ENCODE measurements at regions not wholly inside any gene's neighbourhood (a gene's known extent, or its start where the extent isn't known, plus 50 kb on each side); places are given as distances from the start of the nearest gene placed in this dataset.

DNA sequence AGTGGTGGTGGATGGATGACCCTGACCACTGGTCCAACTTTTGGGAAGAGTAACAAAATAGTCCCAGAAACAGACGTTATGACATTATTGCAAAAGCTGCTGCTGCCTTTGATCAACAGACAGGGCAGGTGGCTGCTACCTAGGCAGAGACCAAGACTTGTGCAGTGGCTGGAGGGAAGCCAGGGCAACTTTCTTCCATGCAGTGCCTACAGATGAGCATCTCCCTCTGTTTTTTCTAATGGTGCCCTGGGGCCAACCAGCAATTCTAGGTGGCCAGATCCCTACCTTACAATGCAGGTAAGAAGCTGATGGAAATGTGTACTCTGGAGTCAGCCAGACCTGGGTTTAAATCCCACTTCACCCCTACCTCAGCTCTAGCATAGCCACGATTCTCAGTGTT is 283.1 kb upstream of the POU3F1 start:
- Mint-ChIP-seq H3K4me3 (no peak overlapping the region), H3K4me1 (ENCODE audit: low read depth) (no peaks in the 10 kb centered on the region), H3K27ac (no peak overlapping the region), H3K27me3 (ENCODE audit: low read depth) (peaks cover 10% of the 10 kb centered on the region), H3K36me3 (ENCODE audit: low read depth) (no peaks in the 10 kb centered on the region), H3K9me3 (ENCODE audit: insufficient read depth) (no peaks in the 10 kb centered on the region)
- POLR2A ChIA-PET: no interaction called here
- ATAC-seq (no peak), DNase-seq (no peak)
- CTCF ChIA-PET: no interaction called here

- Mint-ChIP-seq H3K4me3 (no peak overlapping the region), H3K27ac (no peak overlapping the region), H3K4me1 (ENCODE audit: low read depth) (no peaks in the 10 kb centered on the region), H3K27me3 (ENCODE audit: low read depth) (peaks cover 8% of the 10 kb centered on the region), H3K36me3 (ENCODE audit: low read depth) (no peaks in the 10 kb centered on the region), H3K9me3 (ENCODE audit: insufficient read depth) (no peaks in the 10 kb centered on the region)
- no peak for ATAC-seq
- DNase-seq: no peak
- ChIA-PET POLR2A (no interaction called here), CTCF (no interaction called here)
These were observed 281.9 kb upstream of the POU3F1 start for GRCh38 chr1:38328278-38329035.

DNA sequence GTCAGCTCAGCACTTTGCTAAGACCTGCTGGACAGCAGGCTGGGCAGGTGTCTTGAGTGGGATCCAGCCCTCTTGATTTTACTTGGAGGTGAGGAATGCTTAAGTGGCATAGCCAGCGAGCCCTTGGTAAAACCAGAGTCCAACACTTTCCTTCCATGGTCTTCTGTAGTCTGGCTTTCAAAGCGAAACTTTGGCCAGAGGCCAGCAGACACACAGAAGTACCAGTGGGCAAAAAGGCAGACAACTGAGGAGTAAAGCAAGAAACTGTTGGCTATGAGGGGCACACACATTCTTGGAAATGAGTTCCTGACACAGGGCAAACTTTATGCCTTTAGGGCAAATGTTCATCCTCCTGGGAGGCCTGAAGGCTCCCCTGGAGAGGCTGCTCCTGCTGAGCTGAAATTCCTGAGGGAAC is 281.0 kb upstream of the POU3F1 start:
- no peak for DNase-seq
- peaks cover 12% of the 10 kb centered on the region for H3K27me3 Mint-ChIP-seq (ENCODE audit: low read depth)
- no peaks in the 10 kb centered on the region for H3K9me3 Mint-ChIP-seq (ENCODE audit: insufficient read depth)
- no peak overlapping the region for H3K27ac Mint-ChIP-seq
- CTCF ChIA-PET: no interaction called here
- POLR2A ChIA-PET: no interaction called here
- no peaks in the 10 kb centered on the region for H3K4me1 Mint-ChIP-seq (ENCODE audit: low read depth)
- no peak overlapping the region for H3K4me3 Mint-ChIP-seq
- no peak for ATAC-seq
- H3K36me3 Mint-ChIP-seq (ENCODE audit: low read depth): no peaks in the 10 kb centered on the region

- no peak for DNase-seq
- H3K36me3 Mint-ChIP-seq (ENCODE audit: low read depth): no peaks in the 10 kb centered on the region
- ATAC-seq: no peak
- H3K27ac Mint-ChIP-seq: no peak overlapping the region
- ChIA-PET POLR2A (no interaction called here), CTCF (no interaction called here)
- H3K4me3 Mint-ChIP-seq: no peak overlapping the region
- H3K4me1 Mint-ChIP-seq (ENCODE audit: low read depth): no peaks in the 10 kb centered on the region
- peaks cover 13% of the 10 kb centered on the region for H3K27me3 Mint-ChIP-seq (ENCODE audit: low read depth)
- no peaks in the 10 kb centered on the region for H3K9me3 Mint-ChIP-seq (ENCODE audit: insufficient read depth)
These were observed 280.3 kb upstream of the POU3F1 start for GRCh38 chr1:38326856-38327255.

GRCh38 chr1:38326135-38326534 is 279.5 kb upstream of the POU3F1 start:
- DNase-seq: no peak
- POLR2A ChIA-PET: no interaction called here
- no peak for ATAC-seq
- H3K4me1 Mint-ChIP-seq (ENCODE audit: low read depth): no peaks in the 10 kb centered on the region
- H3K27ac Mint-ChIP-seq: no peak overlapping the region
- no peak overlapping the region for H3K4me3 Mint-ChIP-seq
- CTCF ChIA-PET: no interaction called here
- H3K27me3 Mint-ChIP-seq (ENCODE audit: low read depth): peaks cover 15% of the 10 kb centered on the region
- H3K9me3 Mint-ChIP-seq (ENCODE audit: insufficient read depth): no peaks in the 10 kb centered on the region
- H3K36me3 Mint-ChIP-seq (ENCODE audit: low read depth): no peaks in the 10 kb centered on the region

- no peak for DNase-seq
- Mint-ChIP-seq H3K9me3 (ENCODE audit: insufficient read depth) (no peaks in the 10 kb centered on the region), H3K36me3 (ENCODE audit: low read depth) (no peaks in the 10 kb centered on the region), H3K4me1 (ENCODE audit: low read depth) (no peaks in the 10 kb centered on the region), H3K27me3 (ENCODE audit: low read depth) (peaks cover 29% of the 10 kb centered on the region), H3K4me3 (no peak overlapping the region), H3K27ac (no peak overlapping the region)
- CTCF ChIA-PET: no interaction called here
- POLR2A ChIA-PET: no interaction called here
- ATAC-seq: no peak
These were observed 266.2 kb upstream of the POU3F1 start for GRCh38 chr1:38312753-38313152.

- no peak overlapping the region for H3K4me3 Mint-ChIP-seq
- no peak for ATAC-seq
- CTCF ChIA-PET: no interaction called here
- H3K27me3 Mint-ChIP-seq (ENCODE audit: low read depth): peaks cover 32% of the 10 kb centered on the region
- H3K9me3 Mint-ChIP-seq (ENCODE audit: insufficient read depth): no peaks in the 10 kb centered on the region
- POLR2A ChIA-PET: no interaction called here
- H3K27ac Mint-ChIP-seq: no peak overlapping the region
- no peaks in the 10 kb centered on the region for H3K4me1 Mint-ChIP-seq (ENCODE audit: low read depth)
- no peaks in the 10 kb centered on the region for H3K36me3 Mint-ChIP-seq (ENCODE audit: low read depth)
- DNase-seq: no peak
These were observed 263.5 kb upstream of the POU3F1 start for GRCh38 chr1:38310079-38310478.

DNA sequence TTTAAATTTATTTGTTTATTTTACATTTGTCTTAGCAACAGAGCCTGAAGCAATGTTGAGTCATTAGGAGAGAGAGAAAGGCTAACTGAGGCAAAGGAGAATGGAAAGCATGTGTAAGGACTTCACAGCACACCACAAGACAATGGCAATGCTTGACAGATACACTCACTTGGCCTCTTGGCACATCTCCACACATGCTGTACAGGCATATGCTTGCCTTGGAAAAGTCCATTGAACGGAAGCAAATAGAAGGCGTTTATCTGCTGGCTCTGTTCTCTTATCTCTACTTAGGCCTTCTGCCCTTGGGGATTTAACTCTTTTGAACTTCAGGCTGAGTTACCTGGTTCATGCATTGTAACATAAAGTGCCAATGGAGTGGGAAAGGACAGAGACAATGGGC is 262.2 kb upstream of the POU3F1 start:
- CTCF ChIA-PET: no interaction called here
- H3K27me3 Mint-ChIP-seq (ENCODE audit: low read depth): peaks cover 36% of the 10 kb centered on the region
- no peak overlapping the region for H3K4me3 Mint-ChIP-seq
- H3K36me3 Mint-ChIP-seq (ENCODE audit: low read depth): no peaks in the 10 kb centered on the region
- DNase-seq (no peak), ATAC-seq (no peak)
- H3K9me3 Mint-ChIP-seq (ENCODE audit: insufficient read depth): no peaks in the 10 kb centered on the region
- POLR2A ChIA-PET: no interaction called here
- H3K27ac Mint-ChIP-seq: no peak overlapping the region
- H3K4me1 Mint-ChIP-seq (ENCODE audit: low read depth): no peaks in the 10 kb centered on the region

GRCh38 chr1:38305666-38306065 is 259.1 kb upstream of the POU3F1 start:
- DNase-seq (no peak), ATAC-seq (no peak)
- no peak overlapping the region for H3K4me3 Mint-ChIP-seq
- H3K4me1 Mint-ChIP-seq (ENCODE audit: low read depth): no peaks in the 10 kb centered on the region
- no peak overlapping the region for H3K27ac Mint-ChIP-seq
- POLR2A ChIA-PET: no interaction called here
- peaks cover 31% of the 10 kb centered on the region for H3K27me3 Mint-ChIP-seq (ENCODE audit: low read depth)
- no peaks in the 10 kb centered on the region for H3K9me3 Mint-ChIP-seq (ENCODE audit: insufficient read depth)
- H3K36me3 Mint-ChIP-seq (ENCODE audit: low read depth): no peaks in the 10 kb centered on the region
- CTCF ChIA-PET: no interaction called here

DNA sequence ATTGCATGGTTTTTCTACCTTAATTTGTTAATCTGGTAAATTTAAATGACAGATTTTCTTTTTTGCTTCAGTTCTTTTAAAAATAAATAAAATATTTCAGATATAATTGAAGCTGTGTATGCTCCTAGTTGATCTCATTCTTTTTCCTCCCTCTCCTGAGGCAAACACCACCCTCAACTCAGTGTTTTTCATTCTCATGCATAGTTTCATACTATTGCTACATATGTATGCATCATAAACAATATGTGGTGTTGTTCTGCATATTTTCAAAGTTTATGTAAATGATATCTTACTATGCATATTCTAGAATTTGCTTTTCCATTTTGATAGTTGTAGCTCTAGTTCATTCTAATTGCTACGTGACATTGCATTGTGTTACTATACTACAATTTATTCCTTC is 257.2 kb upstream of the POU3F1 start:
- Mint-ChIP-seq H3K4me1 (ENCODE audit: low read depth) (no peaks in the 10 kb centered on the region), H3K27me3 (ENCODE audit: low read depth) (peaks cover 29% of the 10 kb centered on the region), H3K9me3 (ENCODE audit: insufficient read depth) (no peaks in the 10 kb centered on the region), H3K36me3 (ENCODE audit: low read depth) (no peaks in the 10 kb centered on the region), H3K27ac (no peak overlapping the region), H3K4me3 (no peak overlapping the region)
- ChIA-PET POLR2A (no interaction called here), CTCF (no interaction called here)
- ATAC-seq (no peak), DNase-seq (no peak)

DNA sequence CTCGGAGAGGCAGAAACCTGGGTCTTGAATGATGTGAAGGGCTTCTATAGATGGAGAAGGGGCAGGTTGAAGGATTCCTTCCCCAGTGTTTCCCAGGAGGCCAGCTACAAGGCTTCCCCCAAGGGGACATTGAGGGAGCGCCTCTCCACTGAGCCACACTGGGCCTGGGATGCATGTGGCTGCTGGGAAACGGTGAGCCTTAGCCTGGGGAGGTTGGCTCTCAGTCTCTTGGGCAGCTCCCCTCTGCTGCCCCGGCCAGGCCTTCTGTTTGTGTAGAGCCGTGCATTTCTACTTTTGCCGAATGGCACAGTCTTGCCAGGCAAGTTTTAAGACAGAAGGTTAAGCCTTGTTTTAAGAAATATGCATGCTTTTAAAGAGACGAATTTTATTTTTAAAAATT is 254.4 kb upstream of the POU3F1 start:
- no peak overlapping the region for H3K27ac Mint-ChIP-seq
- CTCF ChIA-PET: no interaction called here

GRCh38 chr1:38300616-38301015 is 254.0 kb upstream of the POU3F1 start:
- H3K4me3 Mint-ChIP-seq: no peak overlapping the region
- H3K9me3 Mint-ChIP-seq (ENCODE audit: insufficient read depth): no peaks in the 10 kb centered on the region
- no peaks in the 10 kb centered on the region for H3K36me3 Mint-ChIP-seq (ENCODE audit: low read depth)
- CTCF ChIA-PET: no interaction called here
- H3K4me1 Mint-ChIP-seq (ENCODE audit: low read depth): no peaks in the 10 kb centered on the region
- peaks cover 44% of the 10 kb centered on the region for H3K27me3 Mint-ChIP-seq (ENCODE audit: low read depth)
- DNase-seq (no peak), ATAC-seq (no peak)
- POLR2A ChIA-PET: no interaction called here
- H3K27ac Mint-ChIP-seq: no peak overlapping the region

More for the DNA sequence above, 254.4 kb upstream of the POU3F1 start:
- Mint-ChIP-seq H3K27me3 (ENCODE audit: low read depth) (peaks cover 42% of the 10 kb centered on the region), H3K9me3 (ENCODE audit: insufficient read depth) (no peaks in the 10 kb centered on the region), H3K4me3 (no peak overlapping the region), H3K4me1 (ENCODE audit: low read depth) (no peaks in the 10 kb centered on the region), H3K36me3 (ENCODE audit: low read depth) (no peaks in the 10 kb centered on the region)
- POLR2A ChIA-PET: no interaction called here
- ATAC-seq: no peak
- no peak for DNase-seq

GRCh38 chr1:38297842-38298241 is 251.2 kb upstream of the POU3F1 start:
- Mint-ChIP-seq H3K36me3 (ENCODE audit: low read depth) (no peaks in the 10 kb centered on the region), H3K9me3 (ENCODE audit: insufficient read depth) (no peaks in the 10 kb centered on the region), H3K4me3 (no peak overlapping the region), H3K27ac (no peak overlapping the region), H3K4me1 (ENCODE audit: low read depth) (no peaks in the 10 kb centered on the region), H3K27me3 (ENCODE audit: low read depth) (peaks cover 44% of the 10 kb centered on the region)
- DNase-seq: no peak
- ATAC-seq: no peak
- ChIA-PET CTCF (no interaction called here), POLR2A (no interaction called here)
